ENCODE measurements at regions not wholly inside any gene's neighbourhood (a gene's known extent, or its start where the extent isn't known, plus 50 kb on each side); places are given as distances from the start of the nearest gene placed in this dataset.
"Not testable (repeated sequence)": the region's sequence is repeated elsewhere in the genome, so short reads cannot be mapped to it uniquely, and the experiment has no call there.

DNA sequence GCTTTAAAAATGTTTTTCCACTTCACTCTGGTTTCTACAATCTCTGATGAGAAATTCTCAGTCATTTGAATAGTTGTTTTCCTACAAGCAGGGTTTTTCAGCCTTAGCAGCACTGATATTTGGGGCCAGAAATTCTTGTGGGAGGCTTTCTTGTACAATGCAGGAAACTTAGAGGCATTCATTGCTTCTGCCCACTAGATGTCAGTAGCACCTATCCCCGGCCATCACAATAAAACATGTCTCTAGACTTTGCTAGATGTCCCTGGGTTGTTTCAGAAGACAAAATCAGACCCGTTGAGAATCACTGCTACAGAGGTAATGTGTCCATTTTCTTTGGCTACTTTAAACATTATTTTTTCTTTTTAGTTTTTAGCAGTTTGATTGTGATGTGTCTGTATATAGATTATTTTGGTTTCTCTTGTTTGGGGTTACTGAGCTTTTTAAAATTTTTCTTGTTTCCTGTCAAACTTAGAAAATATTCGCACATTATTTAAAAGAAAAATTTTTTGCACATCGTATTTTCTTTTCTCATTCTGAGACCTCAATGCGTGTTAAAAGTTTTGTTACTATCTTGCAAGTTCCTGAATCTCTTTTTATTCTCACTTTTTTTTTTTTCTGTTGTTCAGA lies 60.8 kb upstream of the CCDC179 start:
- DNase-seq: peak; percentile 14

GRCh38 chr11:22922672-22923071 lies 62.4 kb upstream of the CCDC179 start:
- no peak for DNase-seq

GRCh38 chr11:22923561-22923960 lies 63.3 kb upstream of the CCDC179 start:
- no peak for DNase-seq

- DNase-seq: no peak
Measured at GRCh38 chr11:22926341-22926740, 66.1 kb upstream of the CCDC179 start.

GRCh38 chr11:22927793-22928192 lies 67.5 kb upstream of the CCDC179 start:
- no peak for DNase-seq

DNA sequence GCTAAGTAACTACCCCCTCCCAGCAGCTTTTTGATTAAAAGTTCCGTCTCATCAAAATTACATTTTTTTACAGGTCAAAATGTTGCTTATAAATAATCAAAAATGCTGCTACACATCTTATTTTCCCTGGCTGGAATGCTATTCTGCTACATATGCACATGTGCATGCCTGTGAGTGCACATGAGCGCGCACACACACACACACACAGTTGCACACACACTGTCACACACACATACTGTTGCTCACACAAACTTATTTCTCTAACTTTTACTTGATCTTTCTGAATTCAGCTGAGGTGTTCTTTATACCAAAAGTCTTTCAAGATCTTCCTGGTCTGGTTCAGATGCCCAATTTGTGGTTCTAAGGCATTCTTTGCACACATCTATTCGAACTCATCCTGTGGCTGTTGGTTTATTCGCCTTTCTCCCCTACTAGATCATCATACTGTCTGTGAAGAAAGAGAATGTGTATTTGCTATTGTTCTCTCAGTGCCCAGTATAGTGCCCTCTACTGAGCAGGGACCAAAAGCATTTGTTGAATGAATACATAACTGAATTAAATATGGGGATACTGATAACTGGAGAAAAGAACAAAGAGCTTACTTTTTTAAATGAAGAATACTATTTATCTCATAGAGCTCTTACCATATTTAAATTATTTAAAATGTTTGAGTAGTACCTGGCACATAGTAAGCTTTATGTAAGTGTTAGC lies 68.1 kb upstream of the CCDC179 start:
- DNase-seq: no peak

GRCh38 chr11:22930816-22931594 lies 70.7 kb upstream of the CCDC179 start:
- DNase-seq: no peak

GRCh38 chr11:22938691-22939090 lies 78.4 kb upstream of the CCDC179 start:
- DNase-seq: no peak

- DNase-seq: not testable (repeated sequence)
Measured at GRCh38 chr11:22941544-22941943, 81.3 kb upstream of the CCDC179 start.

DNA sequence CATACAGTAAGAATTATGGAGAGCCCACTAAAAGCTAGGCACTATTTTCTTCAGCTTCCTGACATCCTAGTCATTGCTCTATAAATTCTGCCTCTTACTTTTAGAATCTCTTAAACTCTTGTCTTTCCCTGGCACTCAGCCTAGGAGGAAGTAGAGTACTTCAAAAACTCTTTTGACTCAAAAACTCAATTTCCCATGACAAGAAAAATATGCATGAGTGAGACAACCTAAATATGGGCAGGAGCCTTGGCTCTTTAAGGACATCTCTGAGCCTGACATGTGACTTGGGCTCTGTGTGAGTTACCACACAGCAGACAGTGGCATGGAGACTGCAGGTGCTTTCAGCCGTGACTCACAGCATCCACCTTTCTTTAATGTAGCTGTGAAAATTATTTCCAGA lies 97.5 kb upstream of the CCDC179 start:
- no peak for DNase-seq

DNA sequence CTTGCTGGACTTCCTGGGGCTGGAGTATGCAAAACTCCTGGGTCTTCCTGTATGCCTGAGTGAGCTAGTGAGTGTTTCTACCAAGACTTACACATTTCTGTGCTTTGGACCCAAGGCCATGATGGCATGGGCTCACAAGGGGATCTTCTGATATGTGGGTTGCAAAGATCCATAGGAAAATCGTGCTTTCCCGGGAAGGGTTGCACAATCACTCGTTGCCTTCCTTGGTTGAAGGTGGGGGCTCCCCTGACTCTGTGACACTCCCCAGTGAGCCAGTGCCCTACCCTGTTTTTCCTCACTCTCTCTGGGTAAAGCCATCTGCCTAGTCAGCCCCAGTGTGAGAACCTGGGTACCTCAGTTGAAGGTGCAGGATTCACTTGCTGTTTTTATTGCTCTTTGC lies 114.0 kb upstream of the CCDC179 start:
- DNase-seq: no peak

GRCh38 chr11:22976146-22976545 lies 115.9 kb upstream of the CCDC179 start:
- DNase-seq: no peak

DNA sequence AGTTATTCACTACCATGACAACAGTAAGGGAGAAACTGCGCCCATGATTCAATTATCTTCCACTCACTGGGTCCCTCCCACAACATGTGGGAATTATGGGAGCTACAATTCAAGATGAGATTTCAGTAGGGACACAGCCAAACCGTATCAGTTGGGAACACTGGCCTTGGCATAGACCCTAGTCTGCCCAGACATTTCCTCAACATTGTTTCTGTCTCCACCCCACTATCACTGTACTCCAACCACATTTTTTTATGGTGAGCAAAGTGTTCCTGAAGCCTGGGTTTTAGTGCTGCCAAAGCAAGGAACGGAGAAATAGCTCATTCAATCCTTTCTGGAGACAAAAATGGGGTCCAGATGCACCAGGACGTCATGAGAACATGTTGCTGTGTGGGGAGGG lies 122.6 kb upstream of the CCDC179 start:
- DNase-seq: no peak

GRCh38 chr11:22984045-22984444 lies 123.8 kb upstream of the CCDC179 start:
- no peak for DNase-seq

- DNase-seq: no peak
Measured at GRCh38 chr11:22989371-22989770, 129.1 kb upstream of the CCDC179 start.

DNA sequence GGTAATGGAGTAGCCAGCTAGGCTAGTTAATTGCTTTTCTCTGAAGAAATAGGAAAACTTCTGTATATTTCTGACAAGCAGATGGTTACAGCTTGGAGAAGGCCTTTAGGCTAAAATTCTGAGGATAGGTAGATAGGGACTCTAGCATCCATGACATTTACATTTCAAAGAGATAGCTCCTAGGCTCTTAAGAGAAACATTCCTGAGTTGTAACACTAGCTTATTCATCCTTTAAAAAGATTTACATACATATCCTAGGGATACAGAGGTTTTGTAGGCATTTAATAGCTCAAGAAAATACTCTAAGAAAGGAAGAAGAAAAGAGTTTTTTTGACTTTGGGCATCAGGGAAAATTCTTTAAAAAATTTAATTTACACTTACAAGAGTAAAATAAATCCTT lies 130.9 kb upstream of the CCDC179 start:
- DNase-seq: no peak

- no peak for DNase-seq
Measured at GRCh38 chr11:23006730-23007129, 146.5 kb upstream of the CCDC179 start.

DNA sequence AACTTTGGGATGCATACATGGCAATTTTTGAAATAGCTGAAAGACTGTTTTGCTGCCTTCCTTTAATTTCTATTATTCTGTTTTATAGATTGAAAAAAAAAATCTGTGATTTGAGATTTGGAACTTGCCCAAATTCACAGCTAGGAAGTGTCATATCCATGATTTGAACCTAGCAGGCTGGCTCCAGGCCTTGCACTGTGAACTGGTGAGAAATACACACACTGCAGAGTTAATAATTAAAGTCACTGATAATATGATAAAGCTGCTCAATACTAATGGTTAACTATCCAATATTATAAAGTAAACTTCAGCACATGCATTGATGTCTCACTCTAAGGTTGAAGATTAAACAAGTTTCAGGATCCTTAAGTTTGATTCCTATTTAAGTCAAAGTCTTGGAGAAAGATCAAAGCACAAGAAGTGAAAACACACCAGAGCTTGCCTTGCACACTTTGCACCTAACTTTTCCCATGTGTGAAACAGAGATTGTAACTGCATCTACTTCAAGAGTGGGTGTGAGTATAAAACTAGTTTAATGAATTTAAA lies 150.6 kb upstream of the CCDC179 start:
- no peak for DNase-seq

DNA sequence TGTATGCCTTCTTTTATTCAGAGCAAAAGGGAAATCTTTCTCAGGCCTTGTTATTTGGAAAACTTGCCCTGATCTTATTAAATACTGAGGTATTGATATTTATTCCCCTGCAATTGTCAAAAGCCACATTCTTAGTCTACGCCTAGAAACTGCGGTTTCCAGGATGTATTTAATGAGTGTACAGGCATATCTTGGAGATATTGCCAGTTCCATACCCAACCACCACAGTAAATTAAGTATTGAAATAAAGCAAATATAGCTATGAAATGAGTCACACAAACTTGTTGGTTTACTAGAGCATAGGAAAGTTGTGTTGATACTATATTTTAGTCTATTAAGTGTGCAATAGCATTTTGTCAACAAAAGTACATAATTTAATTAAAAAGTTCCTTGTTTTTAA lies 152.7 kb upstream of the CCDC179 start:
- DNase-seq: no peak

DNA sequence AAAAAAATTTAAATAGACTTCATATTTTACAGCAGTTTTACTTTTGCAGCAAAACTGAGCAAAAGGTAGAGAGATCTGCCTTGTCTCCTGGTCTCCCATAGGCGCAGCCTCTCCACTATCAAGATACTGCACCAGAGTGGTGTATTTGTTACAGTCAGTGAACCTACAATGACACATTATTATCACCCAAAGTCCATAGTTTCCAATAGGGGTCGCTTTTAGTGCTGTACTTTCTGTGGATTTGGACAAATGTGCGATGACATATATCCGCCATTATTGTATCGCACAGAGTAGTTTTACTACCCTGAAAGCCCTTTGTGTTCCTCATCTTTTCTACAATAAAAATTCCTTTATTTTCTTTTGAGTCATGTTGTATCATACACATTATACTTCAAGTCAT lies 153.2 kb upstream of the CCDC179 start:
- no peak for DNase-seq

DNA sequence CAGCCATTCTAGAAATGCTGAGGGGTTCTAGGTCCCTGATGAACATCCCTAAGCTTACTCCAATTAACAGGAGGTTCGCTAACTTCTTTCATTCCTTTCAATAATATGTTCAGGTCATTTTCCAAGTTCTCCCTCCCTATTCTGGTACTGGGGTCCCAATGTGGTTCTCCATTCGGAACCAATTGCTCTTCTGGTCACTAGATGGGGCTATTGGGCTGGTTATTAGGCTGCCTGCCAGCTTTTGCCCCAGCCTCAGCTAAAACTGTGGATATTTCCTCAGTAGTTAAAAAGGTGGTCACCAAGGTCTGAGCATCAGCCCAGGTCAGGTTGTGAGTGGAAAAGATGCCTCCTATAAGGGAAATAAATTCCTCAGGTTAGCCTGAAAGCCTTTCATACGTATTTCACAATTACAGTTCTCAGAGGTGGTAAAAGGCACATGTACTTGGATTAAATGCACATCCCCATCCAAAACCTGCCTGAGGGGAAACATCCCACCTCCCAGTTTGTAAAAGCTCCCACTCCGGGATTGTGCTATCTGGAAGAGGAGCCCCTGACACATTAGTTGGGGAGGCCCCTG lies 161.1 kb upstream of the CCDC179 start:
- DNase-seq: no peak

DNA sequence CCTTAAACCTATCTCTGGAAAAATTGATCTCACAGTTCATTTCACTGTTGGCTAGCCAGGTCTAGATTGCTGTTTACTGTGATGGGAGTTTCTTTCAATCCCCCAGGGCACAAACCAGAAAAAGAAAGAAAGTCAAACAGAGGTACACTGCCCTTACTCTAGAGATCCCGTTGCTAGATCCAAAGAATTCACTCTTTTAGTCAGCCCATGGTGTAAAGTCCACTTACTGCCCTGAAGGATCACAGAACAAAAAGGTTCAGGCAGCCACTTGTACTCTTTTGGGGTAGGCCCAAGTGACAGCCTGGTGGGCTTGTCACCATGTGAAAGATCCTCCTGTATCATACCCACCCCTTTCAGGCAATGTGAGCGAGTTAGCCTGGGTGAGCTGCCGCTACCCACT lies 162.6 kb upstream of the CCDC179 start:
- DNase-seq: no peak

DNA sequence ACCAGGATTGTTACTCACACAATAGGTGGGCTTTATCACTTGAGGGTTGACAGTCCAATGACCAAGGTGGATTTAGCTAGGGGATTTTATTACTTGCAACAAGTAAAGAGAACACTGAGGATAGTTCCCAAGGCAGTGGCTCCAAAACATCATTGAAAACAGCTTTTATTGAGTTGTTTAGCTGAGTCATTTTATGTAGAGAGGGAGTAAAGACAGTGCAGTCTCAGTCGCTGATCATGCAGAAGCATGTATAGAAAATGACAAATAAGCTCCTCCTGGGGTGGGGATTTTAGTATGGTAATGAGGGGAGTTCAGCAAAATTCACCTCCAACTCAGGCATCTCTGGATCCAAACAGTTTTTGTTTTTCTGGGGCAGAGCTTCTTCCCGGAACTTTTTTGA lies 163.0 kb upstream of the CCDC179 start:
- DNase-seq: no peak

Data from NCI-H1694 (cell line).